ENCODE measurements at regions not wholly inside any gene's neighbourhood (a gene's known extent, or its start where the extent isn't known, plus 50 kb on each side); places are given as distances from the start of the nearest gene placed in this dataset.

DNA sequence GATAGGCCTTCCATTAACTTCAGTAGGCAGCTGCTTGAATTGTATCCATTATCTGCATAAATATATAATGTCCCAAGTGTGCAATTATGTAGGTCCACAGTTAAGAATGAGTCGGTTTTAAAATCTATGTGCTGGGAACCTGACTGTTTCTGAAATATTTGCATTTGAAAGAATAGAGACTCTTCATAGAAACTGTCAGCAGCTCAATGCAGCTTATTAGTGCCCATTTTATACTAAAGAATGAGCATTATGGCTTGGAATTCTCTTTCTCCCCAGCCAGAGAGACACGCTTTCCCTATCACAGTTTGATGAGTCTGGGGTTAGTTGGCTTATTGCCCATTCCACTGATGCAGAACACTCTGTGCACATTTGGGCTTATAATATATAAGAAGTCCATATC is 202.0 kb upstream of the PCDH7 start:
- in situ Hi-C loops (cut with MboI; ENCODE audit: low pct_ligation_motif_present in 1 of 4, low pct_unique_long_range_greater_than_20kb in 1 of 4, low sequenced_read_pairs in 3 of 4) = no loop called here
- no peaks in the 10 kb centered on the region for H3K9me3 ChIP-seq
- TF ChIP-seq POLR2AphosphoS5 (IDR thresholded peaks at IDR 0.05) = no peak
- TF ChIP-seq, protein P1, sequence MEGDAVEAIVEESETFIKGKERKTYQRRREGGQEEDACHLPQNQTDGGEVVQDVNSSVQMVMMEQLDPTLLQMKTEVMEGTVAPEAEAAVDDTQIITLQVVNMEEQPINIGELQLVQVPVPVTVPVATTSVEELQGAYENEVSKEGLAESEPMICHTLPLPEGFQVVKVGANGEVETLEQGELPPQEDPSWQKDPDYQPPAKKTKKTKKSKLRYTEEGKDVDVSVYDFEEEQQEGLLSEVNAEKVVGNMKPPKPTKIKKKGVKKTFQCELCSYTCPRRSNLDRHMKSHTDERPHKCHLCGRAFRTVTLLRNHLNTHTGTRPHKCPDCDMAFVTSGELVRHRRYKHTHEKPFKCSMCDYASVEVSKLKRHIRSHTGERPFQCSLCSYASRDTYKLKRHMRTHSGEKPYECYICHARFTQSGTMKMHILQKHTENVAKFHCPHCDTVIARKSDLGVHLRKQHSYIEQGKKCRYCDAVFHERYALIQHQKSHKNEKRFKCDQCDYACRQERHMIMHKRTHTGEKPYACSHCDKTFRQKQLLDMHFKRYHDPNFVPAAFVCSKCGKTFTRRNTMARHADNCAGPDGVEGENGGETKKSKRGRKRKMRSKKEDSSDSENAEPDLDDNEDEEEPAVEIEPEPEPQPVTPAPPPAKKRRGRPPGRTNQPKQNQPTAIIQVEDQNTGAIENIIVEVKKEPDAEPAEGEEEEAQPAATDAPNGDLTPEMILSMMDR (IDR thresholded peaks at IDR 0.05) = no peak
- no peak for TF ChIP-seq EP300 (IDR thresholded peaks at IDR 0.05; ENCODE audit: low read depth)
- no peak for TF ChIP-seq POLR2A (IDR thresholded peaks at IDR 0.05)
- no peak overlapping the region for H3K27ac ChIP-seq
- intact Hi-C loops (cut with DNase I; ENCODE audit: low total_unique reads) = no loop called here
- H3K4me3 ChIP-seq = no peak overlapping the region
- no peak for DNase-seq
- no peaks in the 10 kb centered on the region for H3K4me1 ChIP-seq
- H3K27me3 ChIP-seq = no peaks in the 10 kb centered on the region
- H3K36me3 ChIP-seq = no peaks in the 10 kb centered on the region
- 43 to 62% methylated on average over 2 of the region's 2 CpGs for WGBS, 2 donors (ENCODE audit: low coverage in 1 of 2)

DNA sequence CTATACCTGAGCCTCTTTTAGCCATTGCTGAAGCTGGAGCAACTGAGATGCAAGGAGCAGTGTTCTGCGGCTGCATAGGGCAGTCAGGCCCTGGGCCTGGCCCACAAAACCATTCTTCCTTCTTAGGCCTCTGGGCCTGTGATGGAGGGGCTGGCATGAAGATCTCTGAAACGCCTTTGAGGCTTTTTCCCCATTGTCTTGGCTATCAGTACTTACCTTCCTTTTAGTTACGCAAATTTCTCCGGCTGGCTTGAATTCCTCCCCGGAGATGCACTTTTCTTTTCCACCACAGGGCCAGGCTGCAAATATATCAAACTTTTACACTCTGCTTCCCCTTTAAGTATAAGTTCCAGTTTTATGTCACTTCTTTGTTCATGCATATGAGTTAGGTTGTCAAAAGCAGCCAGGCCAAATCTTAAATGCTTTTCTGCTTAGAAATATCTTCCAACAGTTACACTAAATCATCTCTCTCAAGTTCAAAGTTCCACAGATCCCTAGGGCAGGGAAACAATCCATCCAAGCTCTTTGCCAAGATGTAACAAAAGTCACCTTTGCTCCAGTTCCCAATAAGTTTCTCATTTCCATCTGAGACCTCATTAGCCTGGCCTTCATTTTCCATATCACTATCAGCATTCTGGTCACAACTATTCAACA is 194.4 kb upstream of the PCDH7 start:
- no peak overlapping the region for H3K4me3 ChIP-seq
- WGBS, 2 donors (ENCODE audit: low coverage in 1 of 2) = 80 to 90% methylated on average over 5 of the region's 5 CpGs
- DNase-seq = no peak
- in situ Hi-C loops (cut with MboI; ENCODE audit: low pct_ligation_motif_present in 1 of 4, low pct_unique_long_range_greater_than_20kb in 1 of 4, low sequenced_read_pairs in 3 of 4) (no loop called here), intact Hi-C loops (cut with DNase I; ENCODE audit: low total_unique reads) (loop anchor here (1.0 kb wide), 1 partner anchor 14 kb away; no protein-coding TSS in a partner anchor)
- TF ChIP-seq, protein P1 (IDR thresholded peaks at IDR 0.05) = no peak
- TF ChIP-seq EP300 (IDR thresholded peaks at IDR 0.05; ENCODE audit: low read depth) = no peak
- TF ChIP-seq POLR2AphosphoS5 (IDR thresholded peaks at IDR 0.05) = no peak
- TF ChIP-seq POLR2A (IDR thresholded peaks at IDR 0.05) = no peak
- no peak overlapping the region for H3K27ac ChIP-seq
- no peaks in the 10 kb centered on the region for H3K27me3 ChIP-seq
- no peaks in the 10 kb centered on the region for H3K4me1 ChIP-seq
- no peaks in the 10 kb centered on the region for H3K9me3 ChIP-seq
- H3K36me3 ChIP-seq = no peaks in the 10 kb centered on the region

DNA sequence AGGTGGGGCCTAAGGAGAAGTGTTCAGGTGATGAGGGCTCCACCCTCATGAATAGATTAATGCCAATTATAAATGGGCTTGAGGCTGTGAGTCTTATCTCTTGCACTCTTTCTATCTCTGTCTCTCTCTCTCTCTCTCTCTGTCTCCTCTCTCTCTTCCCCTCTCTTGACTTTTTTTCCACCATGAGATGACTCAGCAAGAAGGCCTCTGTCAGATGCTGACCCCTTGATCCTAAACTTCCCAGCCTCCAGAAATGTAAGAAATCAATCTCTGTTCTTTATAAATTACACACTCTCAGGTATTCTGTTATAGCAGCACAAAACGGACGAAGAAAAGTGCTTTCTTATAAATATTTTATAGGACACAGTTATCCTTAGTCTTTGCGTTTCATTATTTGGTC is 184.9 kb upstream of the PCDH7 start:
- H3K27ac ChIP-seq = no peak overlapping the region
- no peaks in the 10 kb centered on the region for H3K9me3 ChIP-seq
- in situ Hi-C loops (cut with MboI; ENCODE audit: low pct_ligation_motif_present in 1 of 4, low pct_unique_long_range_greater_than_20kb in 1 of 4, low sequenced_read_pairs in 3 of 4) (no loop called here), intact Hi-C loops (cut with DNase I; ENCODE audit: low total_unique reads) (no loop called here)
- no peak for DNase-seq
- WGBS, 2 donors (ENCODE audit: low coverage in 1 of 2) = 88 to 92% methylated on average over 3 of the region's 3 CpGs
- no peaks in the 10 kb centered on the region for H3K27me3 ChIP-seq
- no peak overlapping the region for H3K4me3 ChIP-seq
- no peaks in the 10 kb centered on the region for H3K36me3 ChIP-seq
- peaks cover 0 to 8% (median 0%) of the 10 kb centered on the region in 4 donors for H3K4me1 ChIP-seq
- TF ChIP-seq EP300 (IDR thresholded peaks at IDR 0.05; ENCODE audit: low read depth) (no peak), POLR2A (IDR thresholded peaks at IDR 0.05) (no peak), POLR2AphosphoS5 (IDR thresholded peaks at IDR 0.05) (no peak)
- TF ChIP-seq, protein P1 (IDR thresholded peaks at IDR 0.05) = no peak

DNA sequence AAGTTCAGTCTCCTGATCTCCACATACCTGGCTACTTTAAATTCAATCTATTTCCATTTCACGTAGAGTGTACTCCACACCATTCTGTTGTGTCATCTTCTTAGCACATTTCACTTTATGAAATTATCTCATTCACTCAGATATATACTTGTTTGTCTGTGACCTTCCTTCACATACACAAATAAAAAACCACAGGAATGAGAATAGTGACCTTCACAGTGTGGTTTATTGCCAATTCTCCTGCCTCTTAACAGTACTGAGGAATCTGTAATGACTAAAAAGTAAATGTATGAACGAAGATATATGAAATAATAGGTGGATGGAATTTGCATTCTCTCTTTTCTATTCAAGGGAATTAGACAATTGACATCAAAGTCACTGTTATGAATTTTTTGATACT is 183.9 kb upstream of the PCDH7 start:
- in situ Hi-C loops (cut with MboI; ENCODE audit: low pct_ligation_motif_present in 1 of 4, low pct_unique_long_range_greater_than_20kb in 1 of 4, low sequenced_read_pairs in 3 of 4) (no loop called here), intact Hi-C loops (cut with DNase I; ENCODE audit: low total_unique reads) (no loop called here)
- no peak for DNase-seq
- Histone ChIP-seq H3K9me3 (no peaks in the 10 kb centered on the region), H3K27me3 (no peaks in the 10 kb centered on the region), H3K36me3 (no peaks in the 10 kb centered on the region), H3K27ac (no peak overlapping the region), H3K4me1 (peaks cover 0 to 8% (median 0%) of the 10 kb centered on the region in 4 donors), H3K4me3 (no peak overlapping the region)
- 55 to 65% methylated on average over 2 of the region's 2 CpGs for WGBS, 2 donors (ENCODE audit: low coverage in 1 of 2)
- TF ChIP-seq, protein P1 (IDR thresholded peaks at IDR 0.05) = no peak
- TF ChIP-seq POLR2A (IDR thresholded peaks at IDR 0.05) = no peak
- TF ChIP-seq POLR2AphosphoS5 (IDR thresholded peaks at IDR 0.05) = no peak
- TF ChIP-seq EP300 (IDR thresholded peaks at IDR 0.05; ENCODE audit: low read depth) = no peak
